KG1 (cell line): ENCODE measurements at regions not wholly inside any gene's neighbourhood (a gene's known extent, or its start where the extent isn't known, plus 50 kb on each side); places are given as distances from the start of the nearest gene placed in this dataset.

ENCODE experiments used
- DNase-seq: peaks from one replicate; lab custom pipeline; 2025; lab: John Stamatoyannopoulos, UW

DNA sequence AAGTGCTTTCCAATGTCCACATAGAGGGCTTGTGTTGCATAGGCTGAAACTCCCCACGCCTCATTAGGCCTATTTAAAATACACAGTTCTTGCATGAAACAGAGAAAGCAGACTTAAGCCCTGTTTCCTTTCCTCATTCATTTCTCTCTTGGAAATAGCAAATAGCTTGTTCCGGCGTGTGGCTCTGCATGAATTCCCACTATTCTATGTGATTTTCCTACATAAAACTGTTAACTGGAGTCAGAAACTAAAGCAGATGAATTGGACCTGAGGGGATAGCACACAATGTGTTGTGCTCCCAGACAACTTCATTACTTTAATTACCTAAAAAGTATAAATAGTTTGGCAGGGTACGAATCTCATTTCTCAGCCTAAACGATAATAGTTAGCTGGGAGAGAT, 981.5 kb downstream of the SORCS1 start:
- DNase-seq: no peak

DNA sequence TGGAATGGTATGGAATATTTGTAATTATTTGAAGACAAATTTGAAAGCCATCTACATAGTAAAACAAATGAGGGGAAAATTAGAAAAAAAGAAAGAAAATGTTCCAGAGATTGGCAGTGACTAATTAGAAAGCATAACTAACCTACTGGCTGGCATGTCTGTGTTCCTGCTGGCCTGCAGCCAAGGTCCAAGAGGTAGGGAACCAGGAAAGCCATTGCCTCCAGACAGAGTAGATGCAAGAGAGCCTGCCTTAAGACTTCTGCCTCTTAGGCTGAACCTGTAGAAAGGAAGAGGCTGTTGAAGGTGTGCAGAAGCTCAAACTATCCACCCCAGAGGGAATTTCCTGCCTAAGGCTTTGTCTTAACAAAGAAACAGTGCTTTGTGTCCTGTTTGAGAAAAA, 982.0 kb downstream of the SORCS1 start:
- DNase-seq: no peak

DNA sequence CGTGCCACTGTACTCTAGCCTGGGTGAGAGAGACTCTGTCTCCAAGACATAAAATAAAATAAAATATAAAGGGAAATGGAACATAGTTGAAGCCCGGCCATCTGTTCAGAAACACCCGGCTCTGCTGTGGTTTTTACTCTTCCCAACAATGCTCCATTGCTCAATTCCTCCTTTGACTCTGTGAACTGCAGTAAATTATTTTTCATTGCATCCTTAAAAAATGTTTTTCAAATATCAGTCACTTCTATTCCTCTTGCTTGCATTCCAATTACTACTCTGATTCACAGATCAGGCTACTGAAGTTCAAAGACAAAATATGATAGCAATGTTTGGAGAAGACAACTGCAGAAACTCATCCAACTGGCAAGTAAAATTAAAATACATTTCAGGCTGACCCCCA, 983.0 kb downstream of the SORCS1 start:
- no peak for DNase-seq

DNA sequence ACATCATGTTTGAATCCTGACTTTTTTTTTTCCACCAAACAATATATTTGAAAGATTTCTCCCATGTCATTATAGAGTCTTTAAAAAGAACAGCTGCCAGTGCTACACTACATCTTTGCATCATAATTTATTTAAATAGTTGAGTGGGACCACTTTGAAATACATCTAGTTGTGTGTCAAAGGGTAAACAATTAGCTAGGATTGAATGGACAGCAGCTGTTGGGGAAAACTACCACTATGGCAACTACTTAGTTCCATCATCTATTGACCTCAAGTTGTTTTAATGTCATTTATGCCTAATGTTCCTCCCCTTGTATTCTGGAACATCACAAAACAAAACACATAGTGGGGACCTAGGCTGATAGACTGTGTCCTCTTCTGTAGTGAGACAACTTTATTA, 985.1 kb downstream of the SORCS1 start:
- DNase-seq: no peak

GRCh38 chr10:106175760-106176377, 988.6 kb downstream of the SORCS1 start:
- peak; percentile 3 for DNase-seq

DNA sequence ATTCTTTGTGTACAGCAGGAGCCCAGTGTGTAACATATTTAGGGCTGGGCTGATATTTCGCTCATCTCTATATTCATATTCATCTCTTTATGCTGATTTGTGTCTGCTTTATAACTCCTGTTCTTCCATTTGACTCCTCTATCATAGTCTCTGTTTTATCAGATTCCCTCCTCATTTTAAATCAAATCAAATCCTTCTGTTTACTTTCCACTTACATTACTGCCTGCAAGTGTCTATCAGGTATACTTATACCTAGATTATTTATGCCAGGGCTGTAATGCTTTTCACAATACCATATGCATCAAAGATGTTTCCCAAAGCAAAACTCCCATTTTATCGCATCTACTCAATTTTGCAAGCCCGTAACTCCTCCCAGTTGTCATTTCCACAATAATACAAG, 990.7 kb downstream of the SORCS1 start:
- no peak for DNase-seq

DNA sequence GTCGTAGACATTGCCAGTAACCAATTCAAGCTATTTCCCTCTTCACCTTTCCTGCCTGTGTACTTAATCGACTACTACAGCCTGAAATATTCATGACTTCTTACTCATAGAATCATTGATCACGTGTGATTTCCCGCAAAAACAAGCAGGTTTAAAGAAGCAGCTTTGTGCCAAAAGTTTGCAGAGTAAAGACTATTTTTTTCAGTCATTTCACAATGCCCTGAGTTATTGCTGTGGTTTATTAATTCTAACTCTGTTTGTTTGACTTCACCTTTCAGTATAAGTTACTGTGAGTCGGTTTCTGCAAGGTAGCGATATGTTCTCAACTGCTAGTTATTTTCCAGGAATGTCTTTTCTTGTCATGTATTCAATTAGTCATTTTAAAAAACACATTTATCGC, 995.3 kb downstream of the SORCS1 start:
- no peak for DNase-seq

GRCh38 chr10:106167946-106168345, 996.6 kb downstream of the SORCS1 start:
- no peak for DNase-seq

GRCh38 chr10:106158241-106158640, 1006.3 kb downstream of the SORCS1 start:
- DNase-seq: no peak

DNA sequence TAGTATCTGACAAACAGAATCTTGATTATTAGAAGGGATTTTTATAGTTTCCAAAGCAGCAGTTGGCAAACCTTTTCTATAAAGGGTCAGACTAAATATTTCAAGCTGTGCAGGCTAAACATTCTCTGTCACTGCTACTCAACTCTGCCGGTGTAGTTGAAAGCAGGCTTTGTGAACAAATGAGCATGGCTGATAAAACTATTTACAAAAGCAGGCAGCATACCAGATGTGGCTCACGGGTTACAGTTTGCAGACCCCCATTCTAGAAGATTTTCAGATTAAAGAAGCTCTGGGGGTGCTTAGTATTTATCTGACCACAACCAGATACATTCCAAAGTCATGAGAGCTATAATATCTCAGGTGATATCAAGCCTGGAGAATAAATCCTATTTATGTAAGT, 1017.5 kb downstream of the SORCS1 start:
- DNase-seq: no peak

- no peak for DNase-seq
These were observed 1024.6 kb downstream of the SORCS1 start for GRCh38 chr10:106139915-106140314.

DNA sequence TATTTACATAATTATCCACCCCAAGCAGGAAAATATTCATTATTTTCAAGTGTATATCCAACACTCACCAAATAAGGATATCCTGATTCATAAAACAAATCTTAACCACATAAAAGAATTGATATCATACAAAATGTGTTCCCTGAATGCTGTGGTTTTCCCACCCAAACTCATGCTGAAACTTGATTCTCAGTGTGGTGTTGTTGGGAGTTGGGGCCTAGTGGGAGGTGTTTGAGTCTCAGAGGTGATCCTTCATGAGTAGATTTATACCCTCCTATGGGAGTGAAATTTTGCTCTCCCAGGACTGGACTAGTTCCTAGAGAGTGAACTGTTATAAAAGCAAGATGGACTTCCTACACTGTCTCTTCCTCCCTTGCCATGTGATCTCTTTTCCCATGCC, 1028.3 kb downstream of the SORCS1 start:
- no peak for DNase-seq

DNA sequence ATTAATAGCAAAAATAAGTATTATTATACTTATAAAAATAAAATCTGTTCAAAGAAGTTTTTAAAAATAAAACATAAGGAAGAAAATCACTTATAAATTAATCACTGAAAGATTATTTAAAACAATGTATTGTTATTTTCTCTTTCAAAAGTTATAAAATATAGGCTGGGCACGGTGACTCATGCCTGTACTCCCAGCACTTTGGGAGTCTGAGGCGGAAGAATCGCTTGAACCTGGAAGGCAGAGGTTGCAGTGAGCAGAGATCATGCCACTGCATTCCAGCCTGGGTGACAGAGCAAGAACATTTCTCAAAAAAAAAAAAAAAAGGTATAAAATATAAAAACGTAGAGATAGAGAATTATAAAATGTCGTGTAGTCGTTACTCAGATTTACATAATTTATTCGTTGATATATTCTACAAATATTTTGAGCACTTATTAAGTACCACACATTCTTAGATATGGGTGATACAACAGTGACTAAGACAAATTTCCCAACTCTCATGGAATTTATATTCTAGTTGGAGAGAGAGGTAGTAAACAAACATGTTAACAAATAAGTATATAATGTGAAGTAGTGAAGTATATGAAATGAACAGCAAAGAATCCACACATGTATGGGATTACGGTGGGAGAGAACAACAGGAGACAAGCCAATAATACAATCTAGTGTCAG, 1030.0 kb downstream of the SORCS1 start:
- no peak for DNase-seq

DNA sequence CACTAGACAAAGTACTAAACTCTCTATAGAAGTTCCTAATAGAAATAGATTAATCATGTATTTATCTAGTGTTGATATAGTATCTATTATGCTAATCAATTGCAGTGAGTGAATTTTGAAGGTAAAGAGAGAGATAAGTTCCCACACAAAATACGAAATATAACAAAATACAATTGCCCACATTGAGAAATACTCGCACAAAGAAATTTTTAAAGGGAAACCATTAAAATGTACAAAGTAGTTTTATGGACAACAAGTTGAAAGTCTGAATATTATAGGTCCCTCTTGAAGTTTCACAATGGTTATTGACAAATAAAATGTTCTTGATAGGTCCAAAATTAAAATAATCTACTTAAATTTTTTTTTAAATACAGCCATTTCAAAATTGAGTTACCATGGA, 1031.1 kb downstream of the SORCS1 start:
- no peak for DNase-seq

DNA sequence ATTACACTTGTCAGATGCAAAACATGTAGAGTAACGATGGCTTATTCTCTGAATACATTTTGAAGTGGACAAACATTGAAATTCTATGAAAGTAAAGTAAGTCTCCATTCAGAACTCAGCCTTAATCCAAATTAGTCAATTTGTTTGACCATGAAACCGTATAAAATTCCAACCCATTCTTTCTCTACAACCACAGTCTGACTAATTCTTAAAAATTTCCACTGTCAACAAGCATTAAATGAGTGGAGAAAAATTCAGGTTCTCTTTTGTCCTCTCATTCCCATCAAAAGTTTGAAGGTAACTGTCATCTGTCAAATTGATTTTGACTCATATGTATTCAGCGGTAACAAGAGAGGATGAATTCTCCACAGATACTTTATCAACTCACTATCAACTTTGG, 1031.5 kb downstream of the SORCS1 start:
- no peak for DNase-seq

- DNase-seq: no peak
These were observed 1049.8 kb downstream of the SORCS1 start for GRCh38 chr10:106114656-106115186.

DNA sequence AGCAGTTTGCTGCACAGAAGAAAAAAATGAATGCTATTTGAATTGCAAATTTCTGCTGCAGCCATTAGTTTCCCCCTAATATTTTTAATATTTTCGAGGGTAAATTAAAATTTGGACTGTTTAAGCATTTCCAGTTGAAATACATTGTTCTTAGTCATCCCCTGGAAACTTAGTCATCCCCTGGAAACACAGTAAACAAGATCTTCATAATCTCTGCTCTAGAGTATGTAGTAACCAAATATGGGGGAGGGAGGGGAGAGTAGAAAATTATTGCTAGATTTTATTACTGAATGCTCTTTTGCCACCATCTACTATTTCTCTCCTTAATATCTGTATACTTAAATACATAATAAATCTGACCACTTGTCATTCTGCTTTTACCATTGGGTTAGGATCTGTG, 1053.3 kb downstream of the SORCS1 start:
- DNase-seq: no peak

GRCh38 chr10:106107706-106108105, 1056.8 kb downstream of the SORCS1 start:
- DNase-seq: no peak

GRCh38 chr10:106106114-106106513, 1058.4 kb downstream of the SORCS1 start:
- no peak for DNase-seq

DNA sequence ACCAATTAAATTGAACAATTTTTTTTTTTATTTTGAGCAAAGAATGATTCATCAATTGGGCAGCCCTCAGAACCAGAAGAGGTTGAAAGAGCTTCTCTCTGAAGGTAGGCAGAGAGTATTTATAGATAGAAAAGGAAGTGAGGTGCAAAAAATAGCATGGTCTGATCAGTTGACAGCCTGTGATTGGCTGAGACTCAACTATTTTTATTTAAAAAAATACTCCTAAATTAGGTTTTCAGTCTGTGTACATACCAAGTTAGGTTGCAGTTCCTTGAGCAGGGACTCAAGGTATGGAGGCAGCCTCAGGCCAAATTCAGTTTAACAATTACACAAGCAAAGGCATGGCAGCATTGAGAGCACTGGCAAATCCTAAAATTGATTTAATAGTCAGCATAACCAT, 1074.7 kb downstream of the SORCS1 start:
- DNase-seq: no peak

- no peak for DNase-seq
These were observed 1078.1 kb downstream of the SORCS1 start for GRCh38 chr10:106086391-106086790.

- no peak for DNase-seq
These were observed 1080.9 kb downstream of the SORCS1 start for GRCh38 chr10:106083572-106083971.

DNA sequence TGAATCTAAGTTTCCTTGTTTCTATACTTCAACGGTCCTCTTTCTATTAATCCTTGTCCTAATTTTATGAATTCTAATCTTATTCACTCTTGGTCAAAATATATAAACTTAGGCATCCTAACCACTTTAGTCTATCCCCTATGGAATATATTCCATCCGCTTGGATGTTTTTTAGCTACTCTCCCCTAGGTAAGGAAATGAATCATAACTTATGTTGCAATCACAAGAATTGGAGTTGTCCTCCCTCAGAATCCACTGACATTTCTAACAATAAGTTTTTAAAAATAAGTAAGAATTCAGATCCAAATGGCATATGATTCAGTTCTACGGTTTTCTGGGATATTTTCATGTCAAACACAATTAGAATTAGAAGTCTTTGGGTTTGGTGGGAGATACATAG, 1081.6 kb downstream of the SORCS1 start:
- DNase-seq: no peak
